Keratinocyte (primary cell): ENCODE measurements at regions not wholly inside any gene's neighbourhood (a gene's known extent, or its start where the extent isn't known, plus 50 kb on each side); places are given as distances from the start of the nearest gene placed in this dataset.

Source experiments
- DNase-seq: peaks from one replicate; pipeline ENCODE4 v3.0.0-alpha.2; 2011; ENCODE audit warnings: low read depth, missing footprints, low spot score
- FAIRE-seq: peaks from 2 replicates; lab custom pipeline; 2011; peaks lifted over from hg19 to GRCh38; lab: Jason Lieb, UNC
- H2AFZ ChIP-seq: 2 replicates; pipeline ENCODE4 v1.6.0; 2012; ENCODE audit warnings: low read length, control low read depth, inconsistent platforms; ENCODE audit not compliant: control insufficient read depth
- H3K27ac ChIP-seq: 2 replicates; pipeline ENCODE4 v1.5.1; 2011; ENCODE audit warnings: low read length; ENCODE audit not compliant: control insufficient read depth, insufficient read depth
- H3K27me3 ChIP-seq: 3 replicates; pipeline ENCODE4 v1.6.0; 2011; ENCODE audit warnings: low read length; ENCODE audit not compliant: control insufficient read depth, insufficient read depth; ENCODE audit errors: extremely low read depth
- H3K36me3 ChIP-seq, 2 experiments: 2 replicates in 1 of 2; 3 replicates in 1 of 2; pipeline ENCODE4 v1.5.1; 2011; ENCODE audit warnings: low read length in 2 of 2, mild to moderate bottlenecking in 1 of 2; ENCODE audit not compliant: control insufficient read depth in 2 of 2, insufficient read depth in 2 of 2; ENCODE audit errors: extremely low read depth in 1 of 2
- H3K4me1 ChIP-seq: 3 replicates; pipeline ENCODE4 v1.5.1; 2011; ENCODE audit warnings: low read length; ENCODE audit not compliant: control insufficient read depth, insufficient read depth; ENCODE audit errors: extremely low read depth
- H3K4me2 ChIP-seq: 3 replicates; pipeline ENCODE4 v1.6.0; 2011; ENCODE audit warnings: low read depth, low read length; ENCODE audit not compliant: control insufficient read depth, insufficient read depth; ENCODE audit errors: extremely low read depth
- H3K4me3 ChIP-seq, 3 experiments: fragments of 200-600 bp in 1 of 3; sonication (generic) in 1 of 3; 2 replicates in 2 of 3; 3 replicates in 1 of 3; pipeline ENCODE4 v1.5.1; 2011 to 2016; ENCODE audit warnings: low read length in 3 of 3, mild to moderate bottlenecking in 3 of 3, control low read depth in 2 of 3, inconsistent platforms in 1 of 3, low read depth in 1 of 3, mixed read lengths in 1 of 3, mixed run types in 1 of 3, moderate library complexity in 1 of 3; ENCODE audit not compliant: control insufficient read depth in 2 of 3, insufficient read depth in 2 of 3; ENCODE audit errors: extremely low read depth in 1 of 3
- H3K79me2 ChIP-seq: 2 replicates; pipeline ENCODE4 v1.6.0; 2012; ENCODE audit warnings: low read length; ENCODE audit not compliant: control insufficient read depth, insufficient read depth
- H3K9ac ChIP-seq: 3 replicates; pipeline ENCODE4 v1.6.0; 2011; ENCODE audit warnings: low read length; ENCODE audit not compliant: control insufficient read depth, insufficient read depth; ENCODE audit errors: extremely low read depth
- H3K9me1 ChIP-seq: 3 replicates; pipeline ENCODE4 v1.6.0; 2011; ENCODE audit warnings: low read length; ENCODE audit not compliant: control insufficient read depth, insufficient read depth; ENCODE audit errors: extremely low read depth
- H3K9me3 ChIP-seq: 2 replicates; pipeline ENCODE4 v1.5.1; 2012; ENCODE audit warnings: low read depth, low read length; ENCODE audit not compliant: control insufficient read depth
- H4K20me1 ChIP-seq: 3 replicates; pipeline ENCODE4 v1.6.0; 2011; ENCODE audit warnings: low read length; ENCODE audit not compliant: control insufficient read depth, insufficient read depth; ENCODE audit errors: extremely low read depth
- CTCF ChIP-seq, 3 experiments: IDR thresholded peaks in 1 of 3; conservative IDR thresholded peaks in 1 of 3; optimal IDR thresholded peaks in 1 of 3; 2 replicates in 2 of 3; 3 replicates in 1 of 3; pipeline versions ENCODE3 to v1.5.1; 2011; ENCODE audit warnings: low read length in 3 of 3, mild to moderate bottlenecking in 3 of 3, moderate library complexity in 2 of 3, control low read depth in 1 of 3, inconsistent platforms in 1 of 3; ENCODE audit not compliant: insufficient read depth in 2 of 3; ENCODE audit errors: extremely low read depth in 1 of 3
- EZH2 ChIP-seq: IDR thresholded peaks from one replicate; pipeline ENCODE4 v1.6.1; 2012; ENCODE audit warnings: inconsistent platforms, mild to moderate bottlenecking, low read length, moderate library complexity
- dilution Hi-C: fragments of 300-500 bp; cut with MboI; formaldehyde crosslinking; loops from one replicate; pipeline ENCODE4 v1.7.0; 2020; ENCODE audit warnings: low sequenced_read_pairs; ENCODE audit not compliant: extremely low pct_ligation_motif_present

DNA sequence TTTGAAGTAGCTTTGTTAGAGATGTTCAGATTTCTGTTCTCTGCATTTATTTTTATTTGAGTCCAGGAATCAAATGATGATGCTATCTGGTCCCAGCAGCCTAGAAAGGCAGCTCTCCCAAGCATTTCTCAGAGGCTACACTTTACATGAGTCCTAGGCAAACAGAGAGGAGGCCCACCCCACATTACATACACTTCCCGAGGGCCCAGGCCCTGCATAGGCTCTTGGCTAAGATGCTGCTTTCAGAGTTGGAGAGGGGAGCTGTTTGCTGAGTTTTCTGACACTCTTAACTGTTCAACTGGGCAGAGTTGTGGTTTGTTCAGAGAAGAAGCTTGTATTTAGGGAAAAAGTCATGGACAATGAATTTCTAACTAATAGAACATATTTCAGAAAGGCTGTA lies 117.9 kb upstream of the RGMA start:
- Histone ChIP-seq H3K9me3 (no peaks in the 10 kb centered on the region), H3K4me3 (no peak overlapping the region), H2AFZ (no peak overlapping the region), H3K27ac (no peak overlapping the region), H3K9me1 (no peaks in the 10 kb centered on the region), H3K79me2 (no peaks in the 10 kb centered on the region), H3K4me1 (peaks cover 4% of the 10 kb centered on the region), H3K9ac (no peak overlapping the region), H4K20me1 (no peaks in the 10 kb centered on the region), H3K27me3 (no peaks in the 10 kb centered on the region), H3K4me2 (no peak overlapping the region), H3K36me3 (no peaks in the 10 kb centered on the region)
- no peak for TF ChIP-seq CTCF (optimal IDR thresholded peaks at IDR 0.05 in 1 of 3, IDR thresholded peaks at IDR 0.05 in 1 of 3, conservative IDR thresholded peaks at IDR 0.05 in 1 of 3; ENCODE audit: extremely low read depth in 1 of 3, insufficient read depth in 2 of 3, low read length in 3 of 3)
- DNase-seq (no peak), FAIRE-seq (no peak)
- dilution Hi-C loops, result no loop called here

GRCh38 chr15:93205413-93205812 lies 116.4 kb upstream of the RGMA start:
- no peak overlapping the region for H3K4me3 ChIP-seq
- H3K79me2 ChIP-seq, result no peaks in the 10 kb centered on the region
- H3K9me1 ChIP-seq, result no peaks in the 10 kb centered on the region
- FAIRE-seq, result no peak
- no peak overlapping the region for H2AFZ ChIP-seq
- H3K9ac ChIP-seq, result no peak overlapping the region
- H3K27ac ChIP-seq, result no peak overlapping the region
- DNase-seq, result no peak
- TF ChIP-seq CTCF (optimal IDR thresholded peaks at IDR 0.05 in 1 of 3, IDR thresholded peaks at IDR 0.05 in 1 of 3, conservative IDR thresholded peaks at IDR 0.05 in 1 of 3; ENCODE audit: extremely low read depth in 1 of 3, insufficient read depth in 2 of 3, low read length in 3 of 3) (no peak), EZH2 (no peak)
- H3K4me2 ChIP-seq, result no peak overlapping the region
- no peaks in the 10 kb centered on the region for H3K9me3 ChIP-seq
- H3K36me3 ChIP-seq, result no peaks in the 10 kb centered on the region
- H4K20me1 ChIP-seq, result no peaks in the 10 kb centered on the region
- dilution Hi-C loops, result no loop called here
- H3K27me3 ChIP-seq, result no peaks in the 10 kb centered on the region
- H3K4me1 ChIP-seq, result peaks cover 4% of the 10 kb centered on the region
